SIG-M5 treated with dmso at 0.1 percent for 504 hours (cell line): ENCODE measurements at regions not wholly inside any gene's neighbourhood (a gene's known extent, or its start where the extent isn't known, plus 50 kb on each side); places are given as distances from the start of the nearest gene placed in this dataset.

Experiments used
- DNase-seq: peaks from one replicate; lab custom pipeline; 2025; ENCODE audit not compliant: unreplicated experiment; lab: John Stamatoyannopoulos, UW

- no peak for DNase-seq
These were observed 146.5 kb upstream of the PUDP start for GRCh38 chrX:7294483-7294882.

- no peak for DNase-seq
These were observed 138.3 kb upstream of the PUDP start for GRCh38 chrX:7286168-7286837.

GRCh38 chrX:7285765-7286164 lies 137.8 kb upstream of the PUDP start:
- DNase-seq: no peak

- no peak for DNase-seq
These were observed 135.8 kb upstream of the PUDP start for GRCh38 chrX:7283741-7284140.

- no peak for DNase-seq
These were observed 132.6 kb upstream of the PUDP start for GRCh38 chrX:7280520-7280919.

- no peak for DNase-seq
These were observed 124.4 kb upstream of the PUDP start for GRCh38 chrX:7272346-7272745.

GRCh38 chrX:7270933-7271332 lies 123.0 kb upstream of the PUDP start:
- no peak for DNase-seq

GRCh38 chrX:7269991-7270390 lies 122.0 kb upstream of the PUDP start:
- DNase-seq: peak; percentile 53

GRCh38 chrX:7269589-7269988 lies 121.6 kb upstream of the PUDP start:
- DNase-seq: no peak

GRCh38 chrX:7266288-7266687 lies 118.3 kb upstream of the PUDP start:
- no peak for DNase-seq

GRCh38 chrX:7264399-7264798 lies 116.4 kb upstream of the PUDP start:
- no peak for DNase-seq

GRCh38 chrX:7263961-7264360 lies 116.0 kb upstream of the PUDP start:
- DNase-seq: no peak

GRCh38 chrX:7263330-7263729 lies 115.4 kb upstream of the PUDP start:
- no peak for DNase-seq

- no peak for DNase-seq
These were observed 114.6 kb upstream of the PUDP start for GRCh38 chrX:7262551-7262950.

- DNase-seq: peak; percentile 57
These were observed 113.8 kb upstream of the PUDP start for GRCh38 chrX:7261672-7262332.

- no peak for DNase-seq
These were observed 106.2 kb upstream of the PUDP start for GRCh38 chrX:7254144-7254543.

GRCh38 chrX:7253565-7253964 lies 105.6 kb upstream of the PUDP start:
- no peak for DNase-seq

GRCh38 chrX:7252013-7252610 lies 104.2 kb upstream of the PUDP start:
- peak; percentile 55 for DNase-seq

- DNase-seq: peak; percentile 36
These were observed 99.4 kb upstream of the PUDP start for GRCh38 chrX:7247346-7247745.

GRCh38 chrX:7244405-7244804 lies 96.5 kb upstream of the PUDP start:
- peak; percentile 34 for DNase-seq

GRCh38 chrX:7242613-7243012 lies 94.7 kb upstream of the PUDP start:
- peak; percentile 4 for DNase-seq

GRCh38 chrX:7240929-7241328 lies 93.0 kb upstream of the PUDP start:
- no peak for DNase-seq

GRCh38 chrX:7235071-7235470 lies 87.1 kb upstream of the PUDP start:
- DNase-seq: no peak
